ENCODE measurements at regions not wholly inside any gene's neighbourhood (a gene's known extent, or its start where the extent isn't known, plus 50 kb on each side); places are given as distances from the start of the nearest gene placed in this dataset.

- TF ChIP-seq POLR2A (IDR thresholded peaks at IDR 0.05; ENCODE audit: extremely low read depth, insufficient read length) (no peak), CTCF (IDR thresholded peaks at IDR 0.05; ENCODE audit: low read depth, low read length) (no peak)
These were observed 139.0 kb upstream of the ACKR3 start for GRCh38 chr2:236430584-236430983.

All from NB4 (cell line).